Neural cell (in vitro differentiated cells): ENCODE measurements at regions not wholly inside any gene's neighbourhood (a gene's known extent, or its start where the extent isn't known, plus 50 kb on each side); places are given as distances from the start of the nearest gene placed in this dataset.

Source experiments
- CTCF ChIP-seq: fragments of 450-650 bp; IDR thresholded peaks from 2 replicates; pipeline ENCODE4 v1.5.1; 2014; ENCODE audit warnings: antibody characterized with exemption, mild to moderate bottlenecking, moderate library complexity; ENCODE audit not compliant: poor library complexity, severe bottlenecking
- EZH2 ChIP-seq: fragments of 200-600, 300-800 bp; shearing (Covaris generic), sonication (generic); IDR thresholded peaks from 2 replicates; pipeline ENCODE4 v1.6.1; 2014; ENCODE audit warnings: antibody characterized with exemption, low read length, borderline replicate concordance, mild to moderate bottlenecking; ENCODE audit not compliant: insufficient read depth, poor library complexity, severe bottlenecking

- TF ChIP-seq CTCF, result no peak
- TF ChIP-seq EZH2, result no peak
These were observed 1253.0 kb upstream of the PCDH7 start for GRCh38 chr4:29467044-29467717.
